MCF 10A (cell line): ENCODE measurements at regions not wholly inside any gene's neighbourhood (a gene's known extent, or its start where the extent isn't known, plus 50 kb on each side); places are given as distances from the start of the nearest gene placed in this dataset.

ENCODE experiments used
- BruUV-seq: library from RNA; stranded (reverse); fragments of 400-500 nt; replicated peaks from 2 replicates; lab custom pipeline; 2021; lab: Mats Ljungman, UMichigan
- CTCF ChIA-PET: fragments of 300-600 bp; sonication (Branson Sonifier 250); formaldehyde crosslinking; extraction: SDS; loops from one replicate; lab custom pipeline; 2021; ENCODE audit warnings: antibody characterized with exemption, inconsistent platforms; lab: Yijun Ruan, JAX
- POLR2A ChIA-PET: fragments of 300-600, 350-650 bp; sonication (Branson Sonifier 250); formaldehyde crosslinking; extraction: SDS; loops from one replicate; lab custom pipeline; 2020; ENCODE audit warnings: antibody characterized with exemption, inconsistent platforms; lab: Yijun Ruan, JAX
- DNase-seq: peaks from one replicate; pipeline ENCODE4 v3.0.0-alpha.2; 2018; ENCODE audit not compliant: unreplicated experiment
- H3K27ac Mint-ChIP-seq: one replicate; pipeline ENCODE4 v1.8.0; 2022; ENCODE audit warnings: mild to moderate bottlenecking, low read depth, mixed read lengths; ENCODE audit not compliant: unreplicated experiment
- H3K27me3 Mint-ChIP-seq: one replicate; pipeline ENCODE4 v1.8.0; 2022; ENCODE audit warnings: mixed read lengths; ENCODE audit not compliant: insufficient read depth, unreplicated experiment
- H3K36me3 Mint-ChIP-seq: one replicate; pipeline ENCODE4 v1.8.0; 2022; ENCODE audit warnings: mild to moderate bottlenecking, moderate library complexity, mixed read lengths; ENCODE audit not compliant: insufficient read depth, unreplicated experiment
- H3K4me1 Mint-ChIP-seq: one replicate; pipeline ENCODE4 v1.8.0; 2022; ENCODE audit warnings: mixed read lengths; ENCODE audit not compliant: insufficient read depth, unreplicated experiment
- H3K4me3 Mint-ChIP-seq: one replicate; pipeline ENCODE4 v1.8.0; 2022; ENCODE audit warnings: mild to moderate bottlenecking, moderate library complexity, mixed read lengths; ENCODE audit not compliant: unreplicated experiment
- H3K9me3 Mint-ChIP-seq: one replicate; pipeline ENCODE4 v1.8.0; 2022; ENCODE audit warnings: mixed read lengths; ENCODE audit not compliant: unreplicated experiment
- intact Hi-C: fragments of 100-400 bp; cut with micrococcal nuclease; formaldehyde crosslinking; loops from 2 replicates; pipeline ENCODE4 v1.14.1; 2022
- TF ChIP-seq, protein P1 (sequence below): fragments of 200-600 bp; IDR thresholded peaks from one replicate; pipeline ENCODE4 v1.8.0; 2022; ENCODE audit warnings: antibody characterized with exemption, mild to moderate bottlenecking; ENCODE audit not compliant: unreplicated experiment

DNA sequence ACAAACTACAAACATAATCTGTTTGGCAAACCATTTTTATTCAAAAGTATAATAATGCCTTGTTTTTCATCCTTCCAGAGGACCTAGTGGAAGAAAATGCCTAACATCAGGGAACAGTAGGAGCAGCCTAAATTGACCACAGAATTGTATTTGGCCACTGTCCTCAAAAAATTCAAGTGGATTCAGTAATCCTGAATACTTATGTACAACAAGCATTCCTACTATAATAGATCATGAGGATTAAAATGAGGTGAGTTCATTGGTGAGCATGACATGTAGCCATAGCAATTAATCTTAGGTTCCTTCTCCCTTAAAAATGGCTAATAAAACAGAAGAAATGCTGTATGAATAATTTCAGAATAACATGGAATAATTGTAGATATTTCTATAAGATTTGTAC is 209.3 kb downstream of the DAD1 start:
- DNase-seq: no peak
- H3K27me3 Mint-ChIP-seq: peaks cover 20% of the 10 kb centered on the region
- no peaks in the 10 kb centered on the region for H3K9me3 Mint-ChIP-seq
- H3K4me3 Mint-ChIP-seq: no peak overlapping the region
- CTCF ChIA-PET: interaction anchor here (0.6 to 7.8 kb wide), 7 partner anchors 9 to 178 kb away, joined by 3 to 80 read pairs (median 4); no protein-coding TSS in a partner anchor
- POLR2A ChIA-PET: no interaction called here
- TF ChIP-seq, protein P1, sequence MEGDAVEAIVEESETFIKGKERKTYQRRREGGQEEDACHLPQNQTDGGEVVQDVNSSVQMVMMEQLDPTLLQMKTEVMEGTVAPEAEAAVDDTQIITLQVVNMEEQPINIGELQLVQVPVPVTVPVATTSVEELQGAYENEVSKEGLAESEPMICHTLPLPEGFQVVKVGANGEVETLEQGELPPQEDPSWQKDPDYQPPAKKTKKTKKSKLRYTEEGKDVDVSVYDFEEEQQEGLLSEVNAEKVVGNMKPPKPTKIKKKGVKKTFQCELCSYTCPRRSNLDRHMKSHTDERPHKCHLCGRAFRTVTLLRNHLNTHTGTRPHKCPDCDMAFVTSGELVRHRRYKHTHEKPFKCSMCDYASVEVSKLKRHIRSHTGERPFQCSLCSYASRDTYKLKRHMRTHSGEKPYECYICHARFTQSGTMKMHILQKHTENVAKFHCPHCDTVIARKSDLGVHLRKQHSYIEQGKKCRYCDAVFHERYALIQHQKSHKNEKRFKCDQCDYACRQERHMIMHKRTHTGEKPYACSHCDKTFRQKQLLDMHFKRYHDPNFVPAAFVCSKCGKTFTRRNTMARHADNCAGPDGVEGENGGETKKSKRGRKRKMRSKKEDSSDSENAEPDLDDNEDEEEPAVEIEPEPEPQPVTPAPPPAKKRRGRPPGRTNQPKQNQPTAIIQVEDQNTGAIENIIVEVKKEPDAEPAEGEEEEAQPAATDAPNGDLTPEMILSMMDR: no peak
- intact Hi-C loops: no loop called here
- peaks cover 5% of the 10 kb centered on the region for H3K36me3 Mint-ChIP-seq
- H3K4me1 Mint-ChIP-seq: no peaks in the 10 kb centered on the region
- no peak overlapping the region for H3K27ac Mint-ChIP-seq
- no TSS peak for BruUV-seq

DNA sequence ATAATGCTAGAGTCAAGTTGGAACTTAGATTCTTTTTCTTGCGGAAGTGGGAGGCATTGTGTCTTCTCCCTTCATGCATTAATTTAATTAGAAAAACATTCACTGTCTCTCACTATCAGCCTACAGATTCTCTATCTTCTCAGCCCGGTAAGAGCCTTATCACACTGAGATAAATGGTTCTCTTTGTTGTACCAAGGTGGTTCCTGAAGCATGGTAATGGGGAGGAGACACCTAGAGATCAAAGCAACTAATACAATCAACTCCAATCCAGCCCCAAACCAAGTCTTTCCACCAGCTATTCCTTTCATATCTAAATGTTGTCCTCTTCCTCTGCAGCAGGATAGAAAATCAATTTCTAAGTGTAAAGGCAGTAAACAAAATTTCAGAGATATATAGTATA is 210.8 kb downstream of the DAD1 start:
- Mint-ChIP-seq H3K9me3 (no peaks in the 10 kb centered on the region), H3K4me1 (no peaks in the 10 kb centered on the region), H3K4me3 (no peak overlapping the region), H3K27ac (no peak overlapping the region), H3K27me3 (peaks cover 20% of the 10 kb centered on the region), H3K36me3 (no peaks in the 10 kb centered on the region)
- CTCF ChIA-PET: interaction anchor here (0.9 to 2.4 kb wide), 5 partner anchors 10 to 180 kb away, joined by 3 to 27 read pairs (median 8); no protein-coding TSS in a partner anchor
- TF ChIP-seq, protein P1: no peak
- no TSS peak for BruUV-seq
- POLR2A ChIA-PET: no interaction called here
- intact Hi-C loops: no loop called here
- no peak for DNase-seq

DNA sequence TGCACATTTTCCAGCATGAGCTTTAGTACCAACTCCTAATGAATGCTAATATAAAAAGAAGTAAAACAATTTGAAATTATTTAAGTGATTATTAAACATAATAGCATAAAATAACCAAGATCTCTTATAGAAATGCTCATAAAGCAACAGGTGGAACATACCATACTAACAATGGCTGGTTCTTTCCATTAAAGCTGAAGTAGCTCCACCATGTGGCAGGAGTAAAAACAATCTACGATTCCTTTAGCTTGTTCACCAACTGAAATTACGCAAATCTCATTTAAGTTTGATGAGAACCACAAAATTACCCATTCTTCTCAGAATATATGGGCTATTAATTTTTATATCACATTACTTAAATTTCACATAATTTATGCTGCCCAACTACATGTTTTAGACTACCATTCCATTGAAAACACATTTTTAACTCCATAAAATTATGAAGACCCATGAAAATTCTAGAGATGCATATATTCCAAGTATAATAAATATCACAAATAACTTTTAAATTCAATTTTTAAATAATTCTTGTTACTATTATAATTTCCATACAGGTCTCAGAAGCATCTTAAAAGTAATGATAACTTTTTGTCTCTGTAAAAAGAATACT is 213.6 kb downstream of the DAD1 start:
- H3K9me3 Mint-ChIP-seq: no peaks in the 10 kb centered on the region
- peaks cover 20% of the 10 kb centered on the region for H3K27me3 Mint-ChIP-seq
- peak; percentile 63 for DNase-seq
- intact Hi-C loops: loop anchor here (1.0 kb wide), 3 partner anchors 56 to 155 kb away; no protein-coding TSS in a partner anchor
- H3K27ac Mint-ChIP-seq: no peak overlapping the region
- POLR2A ChIA-PET: interaction anchor here (0.9 to 7.1 kb wide), 3 partner anchors 43 to 56 kb away, joined by 6 to 52 read pairs (median 24); no protein-coding TSS in a partner anchor
- no peaks in the 10 kb centered on the region for H3K36me3 Mint-ChIP-seq
- H3K4me3 Mint-ChIP-seq: no peak overlapping the region
- BruUV-seq: no TSS peak
- TF ChIP-seq, protein P1: peak; percentile 69
- CTCF ChIA-PET: interaction anchor here (0.6 to 7.5 kb wide), 31 partner anchors 9 to 459 kb away, joined by 3 to 294 read pairs (median 4); no protein-coding TSS in a partner anchor
- peaks cover 9% of the 10 kb centered on the region for H3K4me1 Mint-ChIP-seq

DNA sequence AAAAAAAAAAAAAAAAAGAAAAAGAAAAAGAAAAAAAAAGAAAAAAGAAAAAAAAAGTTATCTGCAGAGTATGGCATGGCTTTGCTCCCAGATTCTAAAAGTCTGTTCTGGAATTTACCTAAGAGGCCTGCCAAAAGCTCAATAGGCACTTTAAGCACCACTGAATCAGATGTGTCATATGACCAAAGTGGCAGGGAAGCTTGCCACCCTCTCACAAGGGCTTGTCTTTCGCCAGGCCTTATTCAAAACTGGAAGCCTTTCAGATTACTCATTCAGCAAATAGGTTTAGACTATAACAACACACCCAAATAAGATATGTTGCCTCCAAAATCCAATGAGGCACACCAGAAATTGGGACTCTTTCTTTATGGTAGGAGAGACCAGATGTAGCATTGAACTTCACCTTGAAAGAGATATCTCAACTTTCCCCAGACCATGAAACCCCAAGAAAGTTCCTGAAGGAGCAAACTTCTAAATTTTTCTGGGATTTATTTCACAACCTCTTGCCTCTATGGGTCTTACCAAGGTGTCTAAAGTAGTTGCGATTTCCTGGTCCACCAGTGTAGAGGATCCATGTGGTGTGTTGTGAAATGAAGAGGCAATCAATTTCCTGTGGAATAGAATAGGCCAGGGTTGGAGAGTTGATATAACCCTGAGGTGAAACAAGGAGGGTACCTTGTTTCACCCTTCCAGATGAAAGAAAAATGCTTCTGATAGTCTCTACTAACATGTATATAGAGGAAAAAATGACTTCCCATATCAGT is 218.8 kb downstream of the DAD1 start:
- ChIA-PET CTCF (interaction anchor here (0.6 to 7.5 kb wide), 16 partner anchors 10 to 925 kb away, joined by 3 to 294 read pairs (median 4); no protein-coding TSS in a partner anchor), POLR2A (interaction anchor here (0.7 to 7.1 kb wide), 8 partner anchors 9 to 204 kb away, joined by 3 to 52 read pairs (median 4); no protein-coding TSS in a partner anchor)
- intact Hi-C loops: no loop called here
- Mint-ChIP-seq H3K4me1 (peaks cover 21% of the 10 kb centered on the region), H3K27ac (peak overlapping the region; percentile 96), H3K27me3 (no peaks in the 10 kb centered on the region), H3K36me3 (no peaks in the 10 kb centered on the region), H3K9me3 (no peaks in the 10 kb centered on the region), H3K4me3 (peak overlapping the region; percentile 43)
- no TSS peak for BruUV-seq
- TF ChIP-seq, protein P1: no peak
- peak; percentile 75 for DNase-seq
